HG02642 (cell line): ENCODE measurements at regions not wholly inside any gene's neighbourhood (a gene's known extent, or its start where the extent isn't known, plus 50 kb on each side); places are given as distances from the start of the nearest gene placed in this dataset.

Experiments
- ATAC-seq: cut with Tn5 transposase; IDR thresholded peaks from one replicate; pipeline ENCODE4 v1.9.1; 2021; ENCODE audit warnings: mild to moderate bottlenecking; ENCODE audit not compliant: unreplicated experiment, poor library complexity

DNA sequence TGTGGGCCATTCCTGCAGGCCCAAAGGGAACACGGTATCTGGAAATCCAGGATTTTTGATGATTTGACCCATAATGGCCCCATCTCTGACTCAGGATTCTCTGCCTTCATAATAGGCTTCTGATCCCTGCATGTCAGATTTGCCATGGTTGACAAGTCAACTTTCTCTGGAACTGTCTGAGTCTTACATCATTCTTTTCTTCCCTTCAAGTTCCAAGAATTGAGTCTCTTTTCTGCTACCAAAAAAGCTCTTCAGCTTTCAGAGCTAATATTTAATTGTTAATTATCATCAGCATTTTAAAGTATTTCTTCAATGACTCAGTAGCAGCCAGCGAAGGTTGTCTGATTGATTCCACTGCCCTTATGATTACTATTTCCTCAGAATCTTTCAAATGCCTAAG is 244.4 kb upstream of the COL8A1 start:
- ATAC-seq: no peak

DNA sequence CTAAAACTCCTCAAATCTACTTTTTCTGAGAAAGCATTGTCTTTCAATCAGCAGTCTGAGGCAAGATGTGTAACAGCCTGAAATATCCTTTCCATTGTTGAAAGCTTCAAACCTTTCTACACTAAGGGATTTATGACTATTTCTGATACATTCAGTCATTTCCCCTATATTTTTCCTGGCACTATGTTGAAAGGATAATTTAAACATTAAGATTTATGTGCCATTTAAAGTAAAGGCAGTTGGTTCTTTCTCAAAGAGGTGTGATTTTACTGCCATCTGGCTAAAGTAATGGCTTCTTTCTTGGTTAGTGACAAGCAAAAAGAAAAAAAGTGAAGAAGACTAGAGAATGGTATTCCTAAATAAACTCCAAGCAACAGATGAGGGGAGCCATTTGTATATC is 249.6 kb upstream of the COL8A1 start:
- no peak for ATAC-seq

DNA sequence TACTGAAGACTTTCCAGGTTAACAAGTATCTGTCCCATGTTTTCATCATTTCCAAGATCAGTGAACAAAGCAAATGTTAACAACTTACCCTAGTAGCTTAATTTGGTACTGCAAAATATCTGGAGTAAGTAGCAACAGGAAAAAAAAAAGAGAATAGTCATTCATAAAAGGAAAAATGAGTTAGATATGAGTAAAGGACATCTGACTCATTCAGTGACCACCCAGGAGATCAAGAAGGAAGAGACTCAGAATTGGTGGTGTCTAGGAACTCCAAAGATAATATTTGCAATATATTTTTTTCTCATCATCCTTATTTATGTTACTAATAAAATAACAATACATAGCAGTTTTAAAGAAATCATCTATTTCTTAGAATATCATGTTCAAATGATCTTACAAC is 253.8 kb upstream of the COL8A1 start:
- no peak for ATAC-seq

DNA sequence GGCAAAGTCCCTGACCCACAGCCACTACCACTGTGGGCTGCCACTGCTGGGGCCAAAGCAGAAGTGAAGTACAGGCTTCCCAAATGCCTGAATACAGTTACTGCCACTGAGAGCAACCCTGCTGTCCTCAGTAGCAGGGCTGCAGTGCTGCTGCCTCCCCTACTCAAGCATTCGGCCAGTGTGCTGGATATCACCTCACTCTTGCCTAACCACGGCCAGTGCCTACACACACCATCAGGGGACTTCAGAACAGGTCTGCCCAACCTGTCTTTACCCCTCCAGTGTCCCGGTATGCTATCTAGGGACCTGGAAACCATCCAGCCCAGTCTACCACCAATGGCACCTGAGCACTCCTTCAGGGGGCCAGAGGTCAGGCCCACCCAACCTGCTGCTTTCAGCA is 261.5 kb upstream of the COL8A1 start:
- ATAC-seq: no peak

DNA sequence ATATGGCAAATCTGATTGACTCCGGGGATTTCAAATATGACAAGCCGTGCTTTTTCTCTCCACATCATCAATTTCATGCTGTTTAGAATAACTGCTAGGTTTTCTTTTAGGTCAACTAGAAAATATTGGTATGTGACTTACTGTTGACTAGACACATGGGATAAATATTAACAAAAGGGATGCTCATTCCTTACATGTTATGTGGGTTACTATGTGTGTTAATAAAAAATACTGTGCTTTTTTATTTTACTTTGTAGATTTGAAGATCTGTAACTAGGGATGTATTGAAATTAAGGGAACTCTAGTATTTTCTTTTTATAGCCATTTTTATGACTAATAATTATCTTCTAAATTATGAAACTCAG is 264.6 kb upstream of the COL8A1 start:
- ATAC-seq: no peak

DNA sequence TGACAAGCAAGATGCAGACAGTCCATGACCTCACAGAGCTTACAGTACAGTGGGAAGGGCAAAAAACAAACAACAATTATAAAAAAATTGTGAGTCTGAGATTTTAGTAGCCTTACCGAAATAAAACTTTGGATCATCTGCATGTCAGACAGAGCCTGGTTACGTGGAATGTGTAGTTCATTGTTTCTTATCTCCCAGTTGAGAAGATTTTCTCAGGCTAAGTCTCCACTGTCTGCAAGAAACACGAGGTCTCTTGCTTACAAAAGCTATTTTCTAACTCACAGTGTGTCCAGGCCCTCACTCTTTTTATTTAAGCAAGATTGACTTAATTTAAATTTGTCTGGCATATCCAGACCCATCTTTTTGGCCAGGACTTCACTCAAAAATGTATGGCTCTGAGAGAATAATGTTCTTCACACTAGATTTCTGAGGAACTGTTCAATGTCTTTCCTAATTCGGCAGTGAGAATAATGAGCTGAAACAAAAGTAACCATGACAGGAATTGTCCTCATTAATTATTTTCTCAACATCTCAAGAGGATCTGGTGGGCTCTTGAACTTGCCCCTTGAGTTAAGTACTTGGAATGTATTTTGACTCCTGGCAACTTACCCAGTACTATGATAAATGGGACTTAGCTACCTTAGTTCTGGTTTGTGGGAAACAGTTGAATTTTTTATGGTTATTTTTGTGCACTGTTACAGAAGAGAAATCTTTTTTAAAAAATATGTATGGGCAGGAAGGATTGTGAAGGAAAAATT is 265.1 kb upstream of the COL8A1 start:
- ATAC-seq: no peak

DNA sequence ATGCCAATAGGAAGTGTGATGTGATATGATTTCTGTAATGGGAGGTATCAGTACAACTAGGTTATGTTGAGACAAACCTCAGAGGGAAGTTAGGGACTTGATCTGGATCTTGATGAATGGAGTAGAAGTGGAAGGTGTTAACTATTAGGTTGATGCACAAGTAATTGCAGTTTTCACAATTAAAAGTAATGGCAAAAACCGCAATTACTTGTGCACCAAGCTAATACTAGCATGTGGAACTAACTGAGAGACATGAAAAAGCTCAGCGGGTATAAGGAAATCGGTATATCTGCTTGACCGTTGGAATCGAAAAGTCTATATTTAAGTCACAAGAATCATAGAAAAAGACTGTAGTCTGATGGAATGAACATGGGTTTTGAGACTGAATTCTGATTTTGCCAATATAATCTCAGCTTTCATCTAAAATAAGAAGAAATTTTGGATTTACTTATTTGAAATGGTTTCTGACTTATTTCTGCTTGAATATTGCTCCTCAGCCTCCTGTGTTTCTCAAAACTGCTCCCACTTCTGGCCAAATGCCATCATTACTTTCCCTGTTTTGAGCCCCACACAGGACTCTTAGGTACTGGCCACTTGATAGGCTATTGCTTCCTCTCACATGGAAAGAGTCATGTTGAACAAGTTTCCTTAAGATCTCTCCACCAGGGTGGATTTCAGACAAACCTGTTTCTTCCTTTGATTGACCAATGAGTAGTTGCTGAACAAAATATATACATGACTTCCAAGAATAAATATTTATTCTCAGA is 271.5 kb upstream of the COL8A1 start:
- ATAC-seq: no peak

DNA sequence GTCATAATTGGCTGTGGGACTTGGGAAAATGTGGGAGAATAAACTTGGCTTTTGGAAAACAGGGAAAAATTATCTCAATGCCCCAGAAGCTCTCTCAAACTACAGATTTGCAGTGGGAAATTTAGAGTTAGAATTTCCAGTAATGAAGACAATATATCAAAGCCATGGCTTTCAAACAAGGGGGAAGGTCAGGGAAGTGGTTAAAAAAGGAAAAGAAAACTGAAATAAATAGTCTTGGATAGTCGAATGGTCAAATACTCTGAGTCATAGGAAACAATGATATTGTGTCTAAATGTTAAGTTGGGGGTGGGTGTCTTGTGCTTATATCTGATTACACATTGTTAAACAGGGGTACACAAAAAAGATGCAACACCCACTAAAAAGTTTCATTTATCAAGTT is 272.4 kb upstream of the COL8A1 start:
- ATAC-seq: no peak

DNA sequence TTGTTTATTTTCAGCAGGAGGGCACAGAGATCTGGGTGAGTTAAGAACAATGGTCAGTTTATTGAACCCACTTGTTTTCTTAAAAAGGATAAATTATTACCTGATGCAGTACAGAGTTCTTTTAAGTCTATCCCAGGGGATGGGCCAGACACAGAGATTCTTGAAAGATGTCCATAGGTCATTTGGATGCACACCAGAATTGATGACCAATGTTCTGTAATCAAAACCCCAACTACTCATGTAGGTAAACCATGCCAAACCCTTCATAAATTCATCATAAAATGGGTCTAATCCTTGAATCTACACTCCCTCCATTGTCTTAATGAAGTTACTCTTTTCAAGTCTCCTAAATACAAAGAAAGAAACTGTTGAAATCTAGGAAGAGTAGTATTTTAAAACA is 273.0 kb upstream of the COL8A1 start:
- no peak for ATAC-seq

DNA sequence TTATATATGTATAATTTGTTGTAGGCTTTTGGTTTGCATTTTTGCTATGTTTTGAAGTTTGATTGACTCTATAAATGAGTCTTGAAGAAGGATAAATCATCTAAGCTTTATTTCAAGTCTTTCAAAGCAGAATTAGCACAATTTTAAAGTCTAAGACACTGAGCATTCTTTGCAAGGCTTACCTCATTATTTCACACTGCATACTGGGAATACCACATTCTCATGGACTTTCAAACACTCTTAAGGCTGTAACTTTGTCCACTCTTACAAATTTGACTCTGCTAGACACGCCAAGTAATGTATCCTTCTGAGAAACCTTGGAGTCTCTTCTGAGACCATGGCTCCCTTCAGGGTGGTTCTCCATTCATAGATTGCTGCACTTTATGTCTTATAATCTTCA is 281.3 kb upstream of the COL8A1 start:
- no peak for ATAC-seq

DNA sequence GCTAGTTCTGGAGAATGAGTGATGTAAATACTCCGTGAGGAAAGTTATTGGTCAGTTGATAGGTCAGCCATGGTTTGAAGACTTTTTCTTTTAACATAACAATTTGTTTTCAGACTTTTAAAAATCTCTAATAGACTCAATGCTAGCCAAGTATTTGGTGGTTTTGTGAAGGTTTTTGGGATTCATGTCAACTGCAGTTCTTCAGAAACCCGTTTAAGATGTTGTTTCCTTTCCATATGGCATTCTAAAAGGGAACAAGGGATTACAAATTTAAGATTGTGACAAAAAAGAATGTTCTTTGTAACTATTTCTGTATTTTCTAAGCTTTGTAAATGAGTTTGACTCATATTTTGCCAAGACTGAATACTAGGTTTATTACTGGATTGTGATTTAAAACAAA is 281.7 kb upstream of the COL8A1 start:
- no peak for ATAC-seq

DNA sequence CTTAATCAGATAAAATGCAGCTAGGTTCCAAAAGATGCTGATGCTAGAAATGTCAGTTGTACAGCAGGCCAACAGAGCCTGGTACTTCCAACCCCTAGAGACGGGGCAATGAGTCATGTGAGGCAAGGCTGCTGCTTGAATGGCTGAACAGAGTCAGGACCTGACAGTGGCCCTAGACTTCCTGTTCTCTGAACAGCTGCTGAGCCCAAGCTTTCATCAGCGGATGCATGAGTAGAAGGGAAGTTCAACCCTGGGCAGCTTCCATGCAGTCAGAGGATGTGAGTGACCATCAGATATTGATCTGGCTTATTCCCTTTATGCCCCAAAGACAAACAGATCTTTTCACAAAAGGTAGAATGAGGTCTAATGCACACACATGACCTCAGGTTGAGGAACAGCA is 282.9 kb upstream of the COL8A1 start:
- ATAC-seq: no peak

DNA sequence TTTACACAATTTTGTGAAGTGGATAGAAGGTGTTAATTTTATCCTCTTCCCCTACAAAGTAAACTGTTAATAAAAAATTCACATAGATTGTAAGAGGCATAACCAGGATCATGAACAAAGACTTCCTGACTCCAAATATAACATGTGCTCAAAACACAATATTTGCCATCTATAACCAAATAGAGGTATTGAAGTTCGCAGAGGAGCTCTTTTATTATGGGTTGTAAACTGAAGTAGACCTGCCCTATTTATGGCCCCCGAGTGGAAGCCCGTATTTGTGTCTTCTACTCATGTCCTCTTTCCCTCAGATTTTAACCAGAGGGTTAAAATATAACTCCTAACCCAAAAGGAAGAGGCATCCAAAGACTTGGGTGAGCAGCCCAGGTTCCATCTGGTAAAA is 285.6 kb upstream of the COL8A1 start:
- ATAC-seq: no peak

DNA sequence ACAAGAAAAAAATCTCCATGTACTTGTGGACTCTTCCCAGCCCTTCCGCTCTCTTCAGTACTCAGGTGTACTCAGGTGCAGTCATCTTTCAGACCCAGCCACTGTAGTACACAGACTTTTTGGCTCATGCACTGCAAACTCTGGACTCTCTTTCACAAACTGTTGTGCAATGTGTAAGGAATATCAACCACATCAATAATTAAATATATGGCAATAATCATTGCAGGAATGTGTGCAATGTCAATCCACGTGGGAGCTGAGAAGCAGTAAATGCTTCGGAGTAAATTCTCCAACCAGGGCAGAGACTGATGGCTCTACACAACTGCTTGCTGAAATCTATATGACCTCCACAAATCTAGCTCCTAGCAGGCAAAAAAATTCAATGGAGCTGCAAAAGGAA is 287.3 kb upstream of the COL8A1 start:
- no peak for ATAC-seq

DNA sequence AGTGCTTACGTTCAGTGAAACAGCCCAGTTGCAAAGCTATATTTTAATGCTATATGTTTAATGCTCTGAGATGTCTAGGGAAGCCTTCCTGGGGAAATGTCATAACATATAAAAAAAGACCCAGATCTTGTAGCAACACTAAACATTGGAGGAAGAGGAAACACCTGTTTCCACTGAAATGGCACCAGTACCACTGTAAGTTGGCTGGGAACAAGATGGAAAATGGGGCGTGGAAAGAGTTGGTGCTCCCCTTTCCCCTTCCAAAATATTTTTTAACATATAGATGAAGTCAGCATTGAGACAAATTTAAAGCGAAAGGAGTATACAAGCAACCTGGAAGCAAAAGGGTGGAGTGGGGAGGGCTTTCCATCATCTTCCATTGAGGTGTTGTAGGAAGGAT is 289.9 kb upstream of the COL8A1 start:
- no peak for ATAC-seq

DNA sequence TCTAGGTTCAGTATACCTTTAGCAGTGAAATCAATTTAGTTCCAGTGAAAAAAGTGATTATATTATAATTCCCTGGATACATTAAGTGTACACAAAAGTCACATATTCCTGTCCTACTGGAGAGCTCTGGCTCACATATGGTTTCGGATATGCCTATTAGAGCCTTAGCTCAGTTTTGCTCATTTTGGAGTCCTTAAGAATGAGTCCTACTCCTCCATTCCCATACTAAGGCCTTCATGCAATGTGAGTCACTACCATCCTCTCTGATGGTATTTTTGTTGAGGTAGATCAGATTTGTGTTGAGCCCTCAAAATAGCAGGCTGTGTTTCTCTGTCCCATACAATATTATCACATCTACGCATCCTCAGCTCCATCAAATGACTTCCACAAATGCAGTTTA is 294.2 kb upstream of the COL8A1 start:
- ATAC-seq: no peak

DNA sequence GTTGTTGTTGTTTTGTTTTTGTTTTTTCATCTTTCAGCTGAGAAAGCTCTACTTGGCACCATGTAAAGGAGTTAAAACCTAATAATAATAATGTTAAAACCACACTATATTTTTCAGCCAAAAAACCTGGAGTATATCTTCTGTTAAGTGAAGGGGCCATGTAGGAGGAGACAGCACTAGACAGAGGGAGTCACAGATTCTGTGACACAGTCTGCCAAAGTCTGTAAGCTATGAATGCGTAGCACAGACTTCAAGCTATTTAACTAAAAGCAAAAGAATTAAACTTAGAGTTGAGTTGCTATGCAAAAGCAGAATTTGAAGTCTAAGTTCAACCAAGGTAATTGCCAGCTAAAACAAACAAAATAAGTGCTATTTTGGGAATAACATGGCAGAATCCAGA is 296.0 kb upstream of the COL8A1 start:
- ATAC-seq: no peak

DNA sequence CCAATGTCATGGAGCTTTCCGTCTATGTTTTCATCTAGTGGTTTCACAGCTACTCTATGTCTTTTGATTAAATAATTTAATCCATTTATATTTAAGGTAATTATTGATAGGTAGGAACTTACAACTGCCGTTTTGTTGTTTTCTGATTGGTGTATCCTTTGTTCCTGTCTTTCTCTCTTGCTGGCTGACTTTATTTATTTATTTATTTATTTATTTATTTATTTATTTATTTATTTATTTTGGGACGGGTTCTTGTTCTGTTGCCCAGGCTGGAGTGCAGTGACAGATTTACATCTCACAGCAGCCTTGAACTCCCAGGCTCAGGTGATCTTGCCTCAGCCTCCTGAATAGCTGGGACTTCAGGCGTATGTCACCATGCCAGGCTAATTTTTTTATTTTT is 299.2 kb upstream of the COL8A1 start:
- no peak for ATAC-seq

DNA sequence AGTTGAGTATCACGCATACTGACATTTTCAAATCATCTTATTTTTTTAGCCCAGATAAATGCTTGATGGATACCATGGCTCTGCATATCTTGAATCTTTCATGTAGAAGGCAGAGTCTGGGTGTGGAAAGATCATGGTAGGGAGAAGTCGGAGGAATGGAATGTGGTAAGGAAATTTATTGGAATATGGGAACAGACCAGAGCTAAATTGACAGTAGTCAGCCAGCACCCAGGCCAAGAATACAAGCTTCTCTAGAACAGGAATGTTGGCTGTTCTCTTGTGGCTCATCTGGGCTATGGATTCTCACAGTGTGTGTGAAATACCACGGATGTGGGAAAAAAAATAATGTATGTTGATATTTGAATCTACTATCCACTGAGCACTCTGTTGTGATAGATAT is 305.7 kb upstream of the COL8A1 start:
- no peak for ATAC-seq

DNA sequence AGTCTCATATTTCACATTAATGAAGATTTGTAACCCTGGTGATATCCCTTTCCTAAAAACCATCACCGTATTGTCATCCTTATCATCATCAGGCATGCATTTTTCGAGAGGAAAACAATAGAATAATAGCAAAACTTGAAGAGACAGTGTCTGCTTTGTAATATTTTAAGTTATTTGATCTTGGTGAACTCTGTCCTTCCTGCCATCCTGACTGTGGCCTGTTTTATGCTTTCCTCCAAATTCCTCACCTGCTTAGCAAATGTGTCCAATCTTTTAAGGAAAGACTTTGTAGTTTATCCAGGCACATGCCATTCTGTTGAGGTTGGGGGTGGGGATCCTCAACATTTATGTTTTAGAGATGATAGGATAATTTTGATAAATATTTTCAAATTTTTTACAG is 306.1 kb upstream of the COL8A1 start:
- ATAC-seq: no peak

DNA sequence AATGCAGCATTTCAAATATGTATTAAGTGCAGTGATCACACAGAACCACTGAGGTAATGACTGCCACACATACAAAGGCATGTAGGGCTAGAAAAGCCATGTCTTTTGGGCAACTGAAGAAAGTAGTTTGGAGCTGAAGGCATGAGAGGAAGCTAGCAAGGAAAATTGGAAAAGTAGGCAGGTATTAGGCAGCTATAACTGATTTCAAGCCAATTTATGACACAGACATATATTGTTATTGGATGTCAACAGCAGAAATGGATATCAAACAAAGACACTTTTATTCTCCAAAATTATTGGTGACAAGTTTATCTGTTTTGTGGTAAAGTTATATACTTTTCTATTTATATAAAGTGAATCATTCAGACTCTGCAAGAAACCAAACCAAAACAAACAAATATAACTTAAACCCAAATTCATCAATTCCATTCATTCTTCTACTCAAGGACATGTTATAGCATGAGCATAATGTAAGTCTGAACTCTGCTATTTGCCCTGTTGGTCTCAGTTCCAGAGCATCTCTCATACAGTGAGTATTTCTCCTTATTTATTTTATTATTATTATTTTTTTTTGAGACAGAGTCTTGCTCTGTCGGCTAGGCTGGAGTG is 307.4 kb upstream of the COL8A1 start:
- no peak for ATAC-seq

DNA sequence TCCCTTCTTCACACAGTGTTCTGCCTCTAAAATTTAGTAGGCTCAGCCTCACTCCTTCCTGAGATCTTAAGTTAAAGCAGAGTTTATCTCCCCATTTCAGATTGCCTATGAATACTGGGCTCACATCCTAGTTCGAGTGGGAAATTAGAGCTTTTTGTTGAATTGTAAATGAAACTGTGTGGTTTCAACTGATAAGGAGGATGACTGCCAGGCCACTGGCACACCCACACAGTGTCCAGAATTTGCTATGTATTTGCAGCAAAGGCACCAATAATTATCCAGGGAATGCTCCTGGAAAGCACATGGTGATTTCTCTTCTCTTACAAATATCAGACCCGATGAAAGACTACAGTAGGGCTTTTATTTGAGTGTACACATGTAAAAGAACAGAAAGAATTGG is 308.1 kb upstream of the COL8A1 start:
- ATAC-seq: no peak
